Naive thymus-derived CD8-positive, alpha-beta T cell (primary cell): ENCODE measurements at regions not wholly inside any gene's neighbourhood (a gene's known extent, or its start where the extent isn't known, plus 50 kb on each side); places are given as distances from the start of the nearest gene placed in this dataset.
A peak's percentile ranks its signal among the peaks of the same experiment; 100 is the strongest.

ENCODE experiments used
- ATAC-seq, 2 donors: fragments of 150-1000 bp; cut with Tn5 transposase in 1 of 2; sonication (Bioruptor Pico), chemical (Tn5 transposase) in 1 of 2; 1 replicate in 1 of 2; 2 replicates in 1 of 2; pipeline ENCODE4 v1.10.0; 2021; ENCODE audit warnings: mild to moderate bottlenecking in 2 of 2, moderate library complexity in 2 of 2
- POLR2A ChIA-PET: fragments of 350-600 bp; sonication (Branson Sonifier 250); formaldehyde crosslinking; loops from one replicate; lab custom pipeline; 2021; ENCODE audit warnings: antibody characterized with exemption; lab: Charles Lee
- DNase-seq, 10 donors: peaks; one replicate each; pipeline versions ENCODE4 v3.0.0 to v3.0.0-alpha.2; 2020 to 2022
- H3K27ac Mint-ChIP-seq, 10 donors: one replicate each; pipeline ENCODE4 v1.8.0; 2020 to 2022; ENCODE audit warnings: mild to moderate bottlenecking in 10 of 10, mixed read lengths in 10 of 10, moderate library complexity in 4 of 10, inconsistent platforms in 1 of 10
- H3K27me3 Mint-ChIP-seq, 5 donors: one replicate each; pipeline ENCODE4 v1.8.0; 2021 to 2022; ENCODE audit warnings: mixed read lengths in 5 of 5
- H3K36me3 Mint-ChIP-seq, 3 donors: one replicate each; pipeline ENCODE4 v1.8.0; 2020 to 2022; ENCODE audit warnings: mixed read lengths in 3 of 3, mild to moderate bottlenecking in 2 of 3, inconsistent platforms in 1 of 3
- H3K4me1 Mint-ChIP-seq, 4 donors: one replicate each; pipeline ENCODE4 v1.8.0; 2021 to 2022; ENCODE audit warnings: mixed read lengths in 4 of 4
- H3K4me3 Mint-ChIP-seq, 10 donors: one replicate each; pipeline ENCODE4 v1.8.0; 2020 to 2022; ENCODE audit warnings: mild to moderate bottlenecking in 10 of 10, mixed read lengths in 10 of 10, moderate library complexity in 6 of 10, inconsistent platforms in 1 of 10
- H3K9me3 Mint-ChIP-seq, 9 donors: one replicate each; pipeline ENCODE4 v1.8.0; 2020 to 2022; ENCODE audit warnings: mixed read lengths in 9 of 9, mild to moderate bottlenecking in 3 of 9, inconsistent platforms in 1 of 9, moderate library complexity in 1 of 9

GRCh38 chr12:113766131-113766878, 199.8 kb downstream of the RBM19 start:
- H3K36me3 Mint-ChIP-seq = peaks cover 0 to 5% (median 0%) of the 10 kb centered on the region in 3 donors
- H3K4me3 Mint-ChIP-seq = no peak overlapping the region
- no peak for ATAC-seq
- peaks cover 0 to 10% (median 0%) of the 10 kb centered on the region in 9 donors for H3K9me3 Mint-ChIP-seq
- no peak overlapping the region for H3K27ac Mint-ChIP-seq
- DNase-seq = no peak
- POLR2A ChIA-PET = no interaction called here
- peaks cover 0 to 5% (median 0%) of the 10 kb centered on the region in 4 donors for H3K4me1 Mint-ChIP-seq
- peaks cover 21 to 47% (median 28%) of the 10 kb centered on the region in 5 donors for H3K27me3 Mint-ChIP-seq

GRCh38 chr12:113764661-113765060, 201.5 kb downstream of the RBM19 start:
- Mint-ChIP-seq H3K27ac (no peak overlapping the region), H3K27me3 (peaks cover 23 to 55% (median 33%) of the 10 kb centered on the region in 5 donors), H3K4me3 (no peak overlapping the region), H3K4me1 (peaks cover 0 to 5% (median 0%) of the 10 kb centered on the region in 4 donors), H3K36me3 (peaks cover 0 to 5% (median 0%) of the 10 kb centered on the region in 3 donors), H3K9me3 (peaks cover 0 to 10% (median 0%) of the 10 kb centered on the region in 9 donors)
- POLR2A ChIA-PET = no interaction called here
- DNase-seq (no peak), ATAC-seq (no peak)

DNA sequence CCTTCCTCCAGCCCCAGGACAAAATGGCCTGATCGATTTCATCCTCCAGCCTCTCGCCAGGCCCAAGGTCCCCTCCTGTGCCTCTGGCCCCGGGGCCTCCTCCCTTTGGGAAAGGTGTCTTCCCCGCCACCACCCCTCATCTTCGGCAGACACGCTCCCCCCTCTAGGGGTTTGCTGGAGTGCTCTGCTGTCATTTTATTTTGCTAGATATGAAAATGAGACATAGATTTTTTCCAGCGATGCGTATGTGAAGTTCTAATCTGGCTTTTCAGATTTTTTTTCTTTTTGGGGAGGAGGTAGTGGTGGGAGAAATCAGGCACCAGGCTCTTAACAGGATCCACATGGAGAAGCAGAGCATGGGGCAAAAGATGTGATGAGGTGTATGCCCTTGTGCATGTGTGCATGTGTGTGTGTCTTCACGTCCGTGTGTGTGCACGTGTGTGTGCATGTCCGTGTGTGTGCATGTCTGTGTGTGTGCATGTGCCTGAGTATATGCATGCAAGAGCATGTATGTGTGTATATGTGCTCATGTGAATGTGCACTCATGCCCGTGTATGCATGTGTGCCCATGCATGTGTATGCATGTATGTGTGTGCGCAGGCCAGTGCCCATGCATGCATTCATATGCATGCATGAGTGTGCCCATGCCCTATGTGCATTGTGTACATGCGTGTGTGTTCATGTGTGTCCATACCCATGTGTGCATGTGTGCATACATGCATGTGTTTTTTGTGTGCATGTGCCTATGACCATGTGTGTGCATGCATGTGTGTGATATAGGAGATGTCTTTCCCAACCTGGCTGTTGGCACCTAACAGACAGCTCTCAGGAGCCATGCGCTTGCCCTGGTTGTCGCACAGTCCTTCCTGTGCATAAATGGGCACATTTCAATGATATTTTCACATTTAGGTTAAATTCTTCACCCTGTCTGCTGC, 203.0 kb downstream of the RBM19 start:
- H3K9me3 Mint-ChIP-seq = peaks cover 0 to 10% (median 0%) of the 10 kb centered on the region in 9 donors
- POLR2A ChIA-PET = no interaction called here
- no peak for ATAC-seq
- peaks cover 0 to 5% (median 0%) of the 10 kb centered on the region in 3 donors for H3K36me3 Mint-ChIP-seq
- H3K4me1 Mint-ChIP-seq = peaks cover 0 to 5% (median 0%) of the 10 kb centered on the region in 4 donors
- peak overlapping the region in 1 of 10 donors; percentile 71 for H3K27ac Mint-ChIP-seq
- H3K4me3 Mint-ChIP-seq = no peak overlapping the region
- DNase-seq = no peak
- H3K27me3 Mint-ChIP-seq = peaks cover 24 to 64% (median 38%) of the 10 kb centered on the region in 5 donors

GRCh38 chr12:113762155-113762881, 203.8 kb downstream of the RBM19 start:
- Mint-ChIP-seq H3K4me3 (no peak overlapping the region), H3K4me1 (peaks cover 0 to 5% (median 0%) of the 10 kb centered on the region in 4 donors), H3K27ac (no peak overlapping the region), H3K27me3 (peaks cover 21 to 56% (median 36%) of the 10 kb centered on the region in 5 donors), H3K36me3 (peaks cover 0 to 5% (median 0%) of the 10 kb centered on the region in 3 donors), H3K9me3 (peaks cover 0 to 10% (median 0%) of the 10 kb centered on the region in 9 donors)
- DNase-seq (no peak), ATAC-seq (no peak)
- POLR2A ChIA-PET = no interaction called here

GRCh38 chr12:113759135-113759534, 207.0 kb downstream of the RBM19 start:
- POLR2A ChIA-PET = no interaction called here
- no peak overlapping the region for H3K27ac Mint-ChIP-seq
- H3K36me3 Mint-ChIP-seq = peaks cover 0 to 5% (median 0%) of the 10 kb centered on the region in 3 donors
- ATAC-seq = no peak
- H3K27me3 Mint-ChIP-seq = peaks cover 25 to 57% (median 36%) of the 10 kb centered on the region in 5 donors
- H3K4me1 Mint-ChIP-seq = peaks cover 0 to 3% (median 0%) of the 10 kb centered on the region in 4 donors
- H3K9me3 Mint-ChIP-seq = peaks cover 0 to 5% (median 0%) of the 10 kb centered on the region in 9 donors
- no peak for DNase-seq
- no peak overlapping the region for H3K4me3 Mint-ChIP-seq

DNA sequence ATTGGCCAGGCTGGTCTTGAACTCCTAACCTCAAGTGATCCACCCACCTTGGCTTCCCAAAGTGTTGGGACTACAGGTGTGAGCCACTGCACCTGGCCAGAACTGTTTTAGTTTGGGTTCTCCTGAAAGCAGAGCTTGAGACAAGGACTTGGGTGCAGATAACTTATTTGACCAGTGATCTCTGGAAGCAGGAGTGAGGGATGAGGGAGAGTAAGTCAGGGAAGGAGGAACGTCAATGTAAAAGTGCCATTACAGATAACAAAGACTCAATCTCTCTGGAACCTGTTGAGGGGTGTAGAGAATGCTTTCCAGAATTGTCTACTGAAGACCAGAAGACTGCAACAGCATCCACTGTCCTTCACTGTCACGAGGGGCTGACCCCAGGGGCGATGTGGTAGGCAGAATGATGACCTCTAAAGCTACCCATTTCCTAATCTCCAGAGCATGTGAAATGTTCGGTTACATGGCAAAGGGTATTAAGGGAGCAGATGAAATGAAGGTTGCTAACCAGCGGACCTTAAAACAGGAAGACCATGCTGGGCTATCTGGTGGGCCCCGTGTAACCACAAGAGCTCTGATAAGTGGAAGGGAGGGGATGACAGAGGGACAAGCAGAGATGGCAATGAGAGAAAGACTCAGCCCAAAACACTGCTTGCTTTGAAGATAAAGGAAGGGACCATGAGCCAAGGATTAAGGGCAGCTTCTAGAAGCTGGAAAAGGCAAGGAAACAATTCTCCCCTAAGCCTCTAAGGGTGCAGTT, 207.8 kb downstream of the RBM19 start:
- peaks cover 0 to 3% (median 0%) of the 10 kb centered on the region in 4 donors for H3K4me1 Mint-ChIP-seq
- H3K36me3 Mint-ChIP-seq = peaks cover 0 to 3% (median 0%) of the 10 kb centered on the region in 3 donors
- DNase-seq (no peak), ATAC-seq (no peak)
- H3K9me3 Mint-ChIP-seq = peaks cover 0 to 5% (median 0%) of the 10 kb centered on the region in 9 donors
- POLR2A ChIA-PET = no interaction called here
- H3K27ac Mint-ChIP-seq = no peak overlapping the region
- peaks cover 22 to 61% (median 42%) of the 10 kb centered on the region in 5 donors for H3K27me3 Mint-ChIP-seq
- H3K4me3 Mint-ChIP-seq = no peak overlapping the region

- Mint-ChIP-seq H3K4me3 (no peak overlapping the region), H3K36me3 (no peaks in the 10 kb centered on the region), H3K27ac (no peak overlapping the region), H3K27me3 (peaks cover 14 to 60% (median 35%) of the 10 kb centered on the region in 5 donors), H3K4me1 (peaks cover 0 to 3% (median 0%) of the 10 kb centered on the region in 4 donors), H3K9me3 (peaks cover 0 to 5% (median 0%) of the 10 kb centered on the region in 9 donors)
- DNase-seq (no peak), ATAC-seq (no peak)
- POLR2A ChIA-PET = no interaction called here
These were observed 208.7 kb downstream of the RBM19 start for GRCh38 chr12:113757221-113758002.

GRCh38 chr12:113756609-113757008, 209.5 kb downstream of the RBM19 start:
- H3K4me1 Mint-ChIP-seq = peaks cover 0 to 3% (median 0%) of the 10 kb centered on the region in 4 donors
- POLR2A ChIA-PET = no interaction called here
- H3K4me3 Mint-ChIP-seq = no peak overlapping the region
- H3K9me3 Mint-ChIP-seq = peaks cover 0 to 8% (median 0%) of the 10 kb centered on the region in 9 donors
- no peak overlapping the region for H3K27ac Mint-ChIP-seq
- H3K27me3 Mint-ChIP-seq = peaks cover 12 to 52% (median 30%) of the 10 kb centered on the region in 5 donors
- ATAC-seq (no peak), DNase-seq (no peak)
- no peaks in the 10 kb centered on the region for H3K36me3 Mint-ChIP-seq

DNA sequence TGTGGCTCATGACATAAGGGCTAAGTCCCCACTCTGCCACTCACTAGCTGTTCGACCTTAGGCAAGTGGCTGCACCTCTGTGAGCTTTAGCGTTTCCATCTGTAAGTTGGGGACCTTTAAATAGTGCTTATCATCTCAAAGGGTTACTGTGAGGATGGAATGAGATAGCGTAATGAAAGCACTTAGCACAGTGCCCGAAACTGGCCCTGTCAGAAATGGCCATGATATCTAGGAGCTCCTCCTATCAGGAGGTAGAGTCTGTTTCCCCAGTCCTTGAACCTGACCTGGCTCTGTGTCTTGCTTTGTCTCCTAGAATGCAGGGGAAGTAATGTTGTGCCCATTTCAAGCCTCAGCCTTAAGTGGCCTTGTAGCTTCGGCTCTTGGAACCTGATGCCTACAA, 211.0 kb downstream of the RBM19 start:
- no peak for ATAC-seq
- DNase-seq = no peak
- Mint-ChIP-seq H3K27me3 (peaks cover 10 to 44% (median 21%) of the 10 kb centered on the region in 5 donors), H3K36me3 (no peaks in the 10 kb centered on the region), H3K27ac (no peak overlapping the region), H3K4me3 (no peak overlapping the region), H3K4me1 (peaks cover 0 to 3% (median 0%) of the 10 kb centered on the region in 4 donors), H3K9me3 (peaks cover 0 to 8% (median 0%) of the 10 kb centered on the region in 9 donors)
- POLR2A ChIA-PET = no interaction called here

DNA sequence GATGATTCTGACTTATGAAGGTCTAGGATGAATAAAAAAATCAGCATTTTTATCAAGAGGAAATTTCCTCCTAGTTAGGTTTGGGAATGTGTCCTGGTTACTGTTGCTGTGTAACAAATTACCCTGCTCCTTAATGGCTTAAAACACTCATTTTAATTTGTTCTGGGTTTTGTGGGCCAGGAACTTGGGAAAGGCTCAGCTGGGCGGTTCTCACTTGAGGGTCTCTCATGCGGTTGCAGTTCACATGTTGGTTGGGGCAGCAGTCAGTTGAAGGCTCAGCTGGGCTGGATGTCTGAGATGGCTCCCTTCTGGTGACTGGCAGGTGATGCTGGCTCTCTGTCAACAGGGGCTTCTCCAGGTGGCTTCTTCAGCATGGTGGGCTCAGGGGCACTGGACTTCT, 214.6 kb downstream of the RBM19 start:
- no peak overlapping the region for H3K27ac Mint-ChIP-seq
- peaks cover 0 to 3% (median 0%) of the 10 kb centered on the region in 4 donors for H3K4me1 Mint-ChIP-seq
- H3K4me3 Mint-ChIP-seq = no peak overlapping the region
- peaks cover 0 to 8% (median 0%) of the 10 kb centered on the region in 9 donors for H3K9me3 Mint-ChIP-seq
- H3K27me3 Mint-ChIP-seq = peaks cover 10 to 59% (median 15%) of the 10 kb centered on the region in 5 donors
- DNase-seq (no peak), ATAC-seq (no peak)
- no peaks in the 10 kb centered on the region for H3K36me3 Mint-ChIP-seq
- POLR2A ChIA-PET = no interaction called here

DNA sequence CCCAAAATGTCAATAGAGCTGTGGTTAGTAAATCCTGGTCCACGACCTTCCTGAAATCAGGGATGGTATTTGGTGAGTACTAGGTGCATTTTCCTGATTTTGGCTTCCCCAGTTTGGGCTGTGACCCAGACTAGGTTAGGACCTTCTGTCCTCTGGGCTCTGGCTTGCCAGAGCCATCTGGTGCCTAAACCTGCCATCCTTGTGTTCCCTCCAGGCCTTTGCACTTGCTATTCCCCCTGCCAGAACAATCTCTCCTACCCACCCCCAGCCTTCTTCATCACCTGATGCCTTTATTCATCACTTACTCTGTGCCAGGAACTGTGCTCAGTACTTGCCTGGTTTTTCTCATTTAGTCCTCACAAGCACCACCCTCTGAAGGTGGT, 216.7 kb downstream of the RBM19 start:
- Mint-ChIP-seq H3K36me3 (no peaks in the 10 kb centered on the region), H3K4me3 (no peak overlapping the region), H3K27me3 (peaks cover 9 to 58% (median 14%) of the 10 kb centered on the region in 5 donors), H3K27ac (no peak overlapping the region), H3K9me3 (peaks cover 0 to 8% (median 0%) of the 10 kb centered on the region in 9 donors), H3K4me1 (peaks cover 0 to 3% (median 0%) of the 10 kb centered on the region in 4 donors)
- DNase-seq = no peak
- no peak for ATAC-seq
- POLR2A ChIA-PET = no interaction called here
